ENCODE measurements at regions not wholly inside any gene's neighbourhood (a gene's known extent, or its start where the extent isn't known, plus 50 kb on each side); places are given as distances from the start of the nearest gene placed in this dataset.

- no peak overlapping the region for H3K4me2 ChIP-seq (replicated peaks; ENCODE audit: extremely low read depth, low read length, poor library complexity, severe bottlenecking)
- H3K4me1 Mint-ChIP-seq, result peaks cover 3% of the 10 kb centered on the region
- no peaks in the 10 kb centered on the region for H4K20me1 ChIP-seq (ENCODE audit: insufficient read depth, low read length)
- peaks cover 0 to 11% of the 10 kb centered on the region in 2 donors for H3K4me1 ChIP-seq (ENCODE audit: control insufficient read depth in 1 of 2, insufficient read depth in 2 of 2, low read length in 2 of 2)
- DNase-seq, result no peak
- no peak overlapping the region for H3K27ac Mint-ChIP-seq
- H3K9me3 ChIP-seq (replicated peaks in 1 of 2; ENCODE audit: control insufficient read depth in 1 of 2, insufficient read depth in 1 of 2, low read length in 2 of 2), result no peaks in the 10 kb centered on the region
- H3K9me3 Mint-ChIP-seq, result peaks cover 0 to 12% (median 0%) of the 10 kb centered on the region in 7 donors
- H3K79me2 ChIP-seq (ENCODE audit: insufficient read depth, low read length), result no peaks in the 10 kb centered on the region
- no peak overlapping the region for H2AFZ ChIP-seq (ENCODE audit: insufficient read depth, low read depth, low read length, poor library complexity, severe bottlenecking)
- no peak overlapping the region for H3K9ac ChIP-seq (ENCODE audit: insufficient read depth, low read length, poor library complexity, severe bottlenecking)
- no peaks in the 10 kb centered on the region for H3K36me3 Mint-ChIP-seq
- peaks cover 0 to 4% (median 0%) of the 10 kb centered on the region in 3 donors for H3K27me3 Mint-ChIP-seq (ENCODE audit: low read depth in 3 of 3)
- no peak overlapping the region for H3K4me3 ChIP-seq (replicated peaks in 1 of 3; ENCODE audit: low read depth in 2 of 3, low read length in 3 of 3)
- H3K36me3 ChIP-seq (replicated peaks in 1 of 2; ENCODE audit: control insufficient read depth in 1 of 2, insufficient read depth in 2 of 2, low read length in 2 of 2), result no peaks in the 10 kb centered on the region
- H3K27me3 ChIP-seq (ENCODE audit: control insufficient read depth in 2 of 2, insufficient read depth in 2 of 2, low read length in 2 of 2), result no peaks in the 10 kb centered on the region
- no peak overlapping the region for H3K27ac ChIP-seq (ENCODE audit: low read depth in 1 of 2, low read length in 2 of 2)
- no peak for TF ChIP-seq CTCF (IDR thresholded peaks at IDR 0.05)
- no CpG with 5 or more reads among the region's 4 CpGs for WGBS (ENCODE audit: insufficient coverage)
- intact Hi-C loops (cut with micrococcal nuclease), result no loop called here
- H3K4me3 Mint-ChIP-seq, result no peak overlapping the region
These were observed 188.3 kb downstream of the RSL24D1 start for GRCh38 chr15:55008421-55008820.

GRCh38 chr15:55007561-55007960, 189.2 kb downstream of the RSL24D1 start:
- no peak overlapping the region for H3K4me3 ChIP-seq (replicated peaks in 1 of 3; ENCODE audit: low read depth in 2 of 3, low read length in 3 of 3)
- H3K9me3 ChIP-seq (replicated peaks in 1 of 2; ENCODE audit: control insufficient read depth in 1 of 2, insufficient read depth in 1 of 2, low read length in 2 of 2), result peaks cover 0 to 2% of the 10 kb centered on the region in 2 donors
- no peaks in the 10 kb centered on the region for H3K79me2 ChIP-seq (ENCODE audit: insufficient read depth, low read length)
- peaks cover 0 to 16% (median 1%) of the 10 kb centered on the region in 7 donors for H3K9me3 Mint-ChIP-seq
- peaks cover 0 to 4% (median 0%) of the 10 kb centered on the region in 3 donors for H3K27me3 Mint-ChIP-seq (ENCODE audit: low read depth in 3 of 3)
- H3K27ac ChIP-seq (ENCODE audit: low read depth in 1 of 2, low read length in 2 of 2), result no peak overlapping the region
- no peaks in the 10 kb centered on the region for H3K27me3 ChIP-seq (ENCODE audit: control insufficient read depth in 2 of 2, insufficient read depth in 2 of 2, low read length in 2 of 2)
- H3K4me3 Mint-ChIP-seq, result no peak overlapping the region
- H3K9ac ChIP-seq (ENCODE audit: insufficient read depth, low read length, poor library complexity, severe bottlenecking), result no peak overlapping the region
- no peak overlapping the region for H3K27ac Mint-ChIP-seq
- H3K36me3 Mint-ChIP-seq, result no peaks in the 10 kb centered on the region
- no peak overlapping the region for H3K4me2 ChIP-seq (replicated peaks; ENCODE audit: extremely low read depth, low read length, poor library complexity, severe bottlenecking)
- intact Hi-C loops (cut with micrococcal nuclease), result no loop called here
- WGBS (ENCODE audit: insufficient coverage), result 20% methylated on average over 3 of the region's 5 CpGs
- peak in 2 of 3 donors; percentile 2 to 22 for DNase-seq
- H3K4me1 ChIP-seq (ENCODE audit: control insufficient read depth in 1 of 2, insufficient read depth in 2 of 2, low read length in 2 of 2), result peaks cover 0 to 11% of the 10 kb centered on the region in 2 donors
- no peak overlapping the region for H2AFZ ChIP-seq (ENCODE audit: insufficient read depth, low read depth, low read length, poor library complexity, severe bottlenecking)
- no peaks in the 10 kb centered on the region for H3K36me3 ChIP-seq (replicated peaks in 1 of 2; ENCODE audit: control insufficient read depth in 1 of 2, insufficient read depth in 2 of 2, low read length in 2 of 2)
- H3K4me1 Mint-ChIP-seq, result peaks cover 3% of the 10 kb centered on the region
- H4K20me1 ChIP-seq (ENCODE audit: insufficient read depth, low read length), result no peaks in the 10 kb centered on the region
- no peak for TF ChIP-seq CTCF (IDR thresholded peaks at IDR 0.05)
